Keratinocyte (primary cell): ENCODE measurements at regions not wholly inside any gene's neighbourhood (a gene's known extent, or its start where the extent isn't known, plus 50 kb on each side); places are given as distances from the start of the nearest gene placed in this dataset.

Experiments used
- DNase-seq: peaks from one replicate; pipeline ENCODE4 v3.0.0-alpha.2; 2011; ENCODE audit warnings: low read depth, missing footprints, low spot score
- FAIRE-seq: peaks from 2 replicates; lab custom pipeline; 2011; peaks lifted over from hg19 to GRCh38; lab: Jason Lieb, UNC
- H2AFZ ChIP-seq: 2 replicates; pipeline ENCODE4 v1.6.0; 2012; ENCODE audit warnings: low read length, control low read depth, inconsistent platforms; ENCODE audit not compliant: control insufficient read depth
- H3K27ac ChIP-seq: 2 replicates; pipeline ENCODE4 v1.5.1; 2011; ENCODE audit warnings: low read length; ENCODE audit not compliant: control insufficient read depth, insufficient read depth
- H3K27me3 ChIP-seq: 3 replicates; pipeline ENCODE4 v1.6.0; 2011; ENCODE audit warnings: low read length; ENCODE audit not compliant: control insufficient read depth, insufficient read depth; ENCODE audit errors: extremely low read depth
- H3K36me3 ChIP-seq, 2 experiments: 2 replicates in 1 of 2; 3 replicates in 1 of 2; pipeline ENCODE4 v1.5.1; 2011; ENCODE audit warnings: low read length in 2 of 2, mild to moderate bottlenecking in 1 of 2; ENCODE audit not compliant: control insufficient read depth in 2 of 2, insufficient read depth in 2 of 2; ENCODE audit errors: extremely low read depth in 1 of 2
- H3K4me1 ChIP-seq: 3 replicates; pipeline ENCODE4 v1.5.1; 2011; ENCODE audit warnings: low read length; ENCODE audit not compliant: control insufficient read depth, insufficient read depth; ENCODE audit errors: extremely low read depth
- H3K4me2 ChIP-seq: 3 replicates; pipeline ENCODE4 v1.6.0; 2011; ENCODE audit warnings: low read depth, low read length; ENCODE audit not compliant: control insufficient read depth, insufficient read depth; ENCODE audit errors: extremely low read depth
- H3K4me3 ChIP-seq, 3 experiments: fragments of 200-600 bp in 1 of 3; sonication (generic) in 1 of 3; 2 replicates in 2 of 3; 3 replicates in 1 of 3; pipeline ENCODE4 v1.5.1; 2011 to 2016; ENCODE audit warnings: low read length in 3 of 3, mild to moderate bottlenecking in 3 of 3, control low read depth in 2 of 3, inconsistent platforms in 1 of 3, low read depth in 1 of 3, mixed read lengths in 1 of 3, mixed run types in 1 of 3, moderate library complexity in 1 of 3; ENCODE audit not compliant: control insufficient read depth in 2 of 3, insufficient read depth in 2 of 3; ENCODE audit errors: extremely low read depth in 1 of 3
- H3K79me2 ChIP-seq: 2 replicates; pipeline ENCODE4 v1.6.0; 2012; ENCODE audit warnings: low read length; ENCODE audit not compliant: control insufficient read depth, insufficient read depth
- H3K9ac ChIP-seq: 3 replicates; pipeline ENCODE4 v1.6.0; 2011; ENCODE audit warnings: low read length; ENCODE audit not compliant: control insufficient read depth, insufficient read depth; ENCODE audit errors: extremely low read depth
- H3K9me1 ChIP-seq: 3 replicates; pipeline ENCODE4 v1.6.0; 2011; ENCODE audit warnings: low read length; ENCODE audit not compliant: control insufficient read depth, insufficient read depth; ENCODE audit errors: extremely low read depth
- H3K9me3 ChIP-seq: 2 replicates; pipeline ENCODE4 v1.5.1; 2012; ENCODE audit warnings: low read depth, low read length; ENCODE audit not compliant: control insufficient read depth
- H4K20me1 ChIP-seq: 3 replicates; pipeline ENCODE4 v1.6.0; 2011; ENCODE audit warnings: low read length; ENCODE audit not compliant: control insufficient read depth, insufficient read depth; ENCODE audit errors: extremely low read depth
- EZH2 ChIP-seq: IDR thresholded peaks from one replicate; pipeline ENCODE4 v1.6.1; 2012; ENCODE audit warnings: inconsistent platforms, mild to moderate bottlenecking, low read length, moderate library complexity
- dilution Hi-C: fragments of 300-500 bp; cut with MboI; formaldehyde crosslinking; loops from one replicate; pipeline ENCODE4 v1.7.0; 2020; ENCODE audit warnings: low sequenced_read_pairs; ENCODE audit not compliant: extremely low pct_ligation_motif_present
- TF ChIP-seq, protein P1 (sequence below), 3 experiments: IDR thresholded peaks in 1 of 3; conservative IDR thresholded peaks in 1 of 3; optimal IDR thresholded peaks in 1 of 3; 2 replicates in 2 of 3; 3 replicates in 1 of 3; pipeline versions ENCODE3 to v1.5.1; 2011; ENCODE audit warnings: low read length in 3 of 3, mild to moderate bottlenecking in 3 of 3, moderate library complexity in 2 of 3, control low read depth in 1 of 3, inconsistent platforms in 1 of 3; ENCODE audit not compliant: insufficient read depth in 2 of 3; ENCODE audit errors: extremely low read depth in 1 of 3

DNA sequence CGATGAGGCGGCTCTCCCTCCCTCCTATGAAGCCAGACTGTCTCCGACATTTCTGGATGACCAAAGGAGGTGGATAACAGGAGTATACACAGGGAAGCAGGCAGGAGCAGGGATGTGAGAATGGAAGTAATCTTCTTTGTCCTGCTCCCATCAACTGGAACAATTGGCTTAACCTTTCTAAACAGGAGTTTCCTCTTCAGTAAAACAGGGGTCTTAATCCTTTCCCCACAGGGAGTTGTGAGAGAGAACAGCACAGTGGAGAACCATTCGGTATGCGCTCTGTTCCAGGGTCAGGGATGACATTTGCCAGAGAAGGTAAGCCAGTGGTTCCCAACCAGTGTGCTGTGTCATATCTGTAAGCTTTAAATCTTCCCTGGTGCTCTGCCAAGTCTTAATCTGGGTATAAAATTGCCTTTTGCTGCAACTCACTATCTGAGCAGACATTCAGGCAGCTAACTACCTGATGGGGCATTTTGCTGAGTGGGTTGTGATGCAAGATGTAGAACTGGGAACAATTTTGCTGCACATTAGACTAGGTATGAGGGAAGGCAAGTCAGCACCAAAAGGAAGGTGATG lies 294.8 kb upstream of the KIF2A start:
- no peaks in the 10 kb centered on the region for H3K9me3 ChIP-seq
- H2AFZ ChIP-seq: no peak overlapping the region
- H3K9ac ChIP-seq: no peak overlapping the region
- H3K27me3 ChIP-seq: no peaks in the 10 kb centered on the region
- H3K9me1 ChIP-seq: no peaks in the 10 kb centered on the region
- dilution Hi-C loops: no loop called here
- H3K36me3 ChIP-seq: no peaks in the 10 kb centered on the region
- no peaks in the 10 kb centered on the region for H3K79me2 ChIP-seq
- DNase-seq: no peak
- FAIRE-seq: no peak
- H4K20me1 ChIP-seq: no peaks in the 10 kb centered on the region
- H3K27ac ChIP-seq: no peak overlapping the region
- H3K4me3 ChIP-seq: no peak overlapping the region
- H3K4me1 ChIP-seq: no peaks in the 10 kb centered on the region
- H3K4me2 ChIP-seq: no peak overlapping the region
- TF ChIP-seq EZH2: no peak
- TF ChIP-seq, protein P1, sequence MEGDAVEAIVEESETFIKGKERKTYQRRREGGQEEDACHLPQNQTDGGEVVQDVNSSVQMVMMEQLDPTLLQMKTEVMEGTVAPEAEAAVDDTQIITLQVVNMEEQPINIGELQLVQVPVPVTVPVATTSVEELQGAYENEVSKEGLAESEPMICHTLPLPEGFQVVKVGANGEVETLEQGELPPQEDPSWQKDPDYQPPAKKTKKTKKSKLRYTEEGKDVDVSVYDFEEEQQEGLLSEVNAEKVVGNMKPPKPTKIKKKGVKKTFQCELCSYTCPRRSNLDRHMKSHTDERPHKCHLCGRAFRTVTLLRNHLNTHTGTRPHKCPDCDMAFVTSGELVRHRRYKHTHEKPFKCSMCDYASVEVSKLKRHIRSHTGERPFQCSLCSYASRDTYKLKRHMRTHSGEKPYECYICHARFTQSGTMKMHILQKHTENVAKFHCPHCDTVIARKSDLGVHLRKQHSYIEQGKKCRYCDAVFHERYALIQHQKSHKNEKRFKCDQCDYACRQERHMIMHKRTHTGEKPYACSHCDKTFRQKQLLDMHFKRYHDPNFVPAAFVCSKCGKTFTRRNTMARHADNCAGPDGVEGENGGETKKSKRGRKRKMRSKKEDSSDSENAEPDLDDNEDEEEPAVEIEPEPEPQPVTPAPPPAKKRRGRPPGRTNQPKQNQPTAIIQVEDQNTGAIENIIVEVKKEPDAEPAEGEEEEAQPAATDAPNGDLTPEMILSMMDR (optimal IDR thresholded peaks at IDR 0.05 in 1 of 3, IDR thresholded peaks at IDR 0.05 in 1 of 3, conservative IDR thresholded peaks at IDR 0.05 in 1 of 3; ENCODE audit: extremely low read depth in 1 of 3, insufficient read depth in 2 of 3, low read length in 3 of 3): no peak

DNA sequence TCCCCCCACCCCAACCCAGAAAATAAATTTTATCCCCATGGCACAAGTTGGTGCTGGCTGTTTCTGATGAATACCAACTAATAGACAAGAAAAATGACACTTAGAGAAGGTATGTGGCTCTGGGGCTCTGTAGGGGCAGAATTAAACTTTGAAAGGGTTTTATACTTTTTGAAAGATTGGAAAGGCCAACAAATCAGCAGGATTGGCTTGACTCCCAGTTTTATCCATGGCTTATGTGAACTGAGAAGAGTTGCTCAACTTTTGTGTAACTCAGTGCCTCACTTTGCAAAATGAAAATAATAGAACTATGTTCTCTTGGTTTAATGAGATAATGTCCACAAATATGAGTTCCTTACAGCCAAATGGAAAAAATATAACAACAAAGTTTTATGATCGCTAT lies 288.9 kb upstream of the KIF2A start:
- Histone ChIP-seq H3K4me1 (no peaks in the 10 kb centered on the region), H3K9me1 (no peaks in the 10 kb centered on the region), H3K4me3 (no peak overlapping the region), H3K79me2 (no peaks in the 10 kb centered on the region), H3K9ac (no peak overlapping the region), H3K27ac (no peak overlapping the region), H3K27me3 (no peaks in the 10 kb centered on the region), H3K36me3 (no peaks in the 10 kb centered on the region), H3K9me3 (no peaks in the 10 kb centered on the region), H4K20me1 (no peaks in the 10 kb centered on the region), H2AFZ (no peak overlapping the region), H3K4me2 (no peak overlapping the region)
- DNase-seq (no peak), FAIRE-seq (no peak)
- dilution Hi-C loops: no loop called here
- TF ChIP-seq EZH2: no peak
- TF ChIP-seq, protein P1 (optimal IDR thresholded peaks at IDR 0.05 in 1 of 3, IDR thresholded peaks at IDR 0.05 in 1 of 3, conservative IDR thresholded peaks at IDR 0.05 in 1 of 3; ENCODE audit: extremely low read depth in 1 of 3, insufficient read depth in 2 of 3, low read length in 3 of 3): no peak
